GM23338 (cell line): ENCODE measurements at regions not wholly inside any gene's neighbourhood (a gene's known extent, or its start where the extent isn't known, plus 50 kb on each side); places are given as distances from the start of the nearest gene placed in this dataset.

Source experiments
- ATAC-seq: fragments of 200-7000 bp; cut with Tn5 transposase; 3 replicates; pipeline ENCODE4 v1.9.1; 2020
- DNase-seq: peaks from one replicate; pipeline ENCODE4 v3.0.0-alpha.2; 2015; ENCODE audit warnings: low spot score
- H2AFZ ChIP-seq: fragments of 200-600 bp; sonication (generic); 2 replicates; pipeline ENCODE4 v1.8.0; 2016; ENCODE audit warnings: antibody characterized with exemption, mild to moderate bottlenecking, moderate library complexity
- H3F3A ChIP-seq: fragments of 200-600 bp; sonication (generic); replicated peaks from 2 replicates; pipeline ENCODE4 v1.8.0; 2017; ENCODE audit warnings: antibody characterized with exemption, mixed run types, low read depth
- H3K27ac ChIP-seq: fragments of 200-600 bp; sonication (generic); 2 replicates; pipeline ENCODE4 v1.6.1; 2016; ENCODE audit warnings: low read depth
- H3K27me3 ChIP-seq: fragments of 200-600 bp; sonication (generic); 2 replicates; pipeline ENCODE4 v1.8.0; 2016; ENCODE audit warnings: mild to moderate bottlenecking, mixed run types, moderate library complexity; ENCODE audit not compliant: insufficient read depth
- H3K36me3 ChIP-seq: fragments of 200-600 bp; sonication (generic); 2 replicates; pipeline ENCODE4 v1.8.0; 2016; ENCODE audit warnings: mild to moderate bottlenecking; ENCODE audit not compliant: insufficient read depth
- H3K4me1 ChIP-seq: fragments of 200-600 bp; sonication (generic); 2 replicates; pipeline ENCODE4 v1.8.0; 2016; ENCODE audit warnings: mild to moderate bottlenecking, moderate library complexity; ENCODE audit not compliant: insufficient read depth
- H3K4me2 ChIP-seq: fragments of 200-600 bp; sonication (generic); 2 replicates; pipeline ENCODE4 v1.7.1; 2017; ENCODE audit warnings: mixed run types
- H3K4me3 ChIP-seq: fragments of 200-600 bp; sonication (generic); 2 replicates; pipeline ENCODE4 v1.6.1; 2016; ENCODE audit warnings: mixed run types
- H3K79me2 ChIP-seq: fragments of 200-600 bp; sonication (generic); replicated peaks from 2 replicates; pipeline ENCODE4 v1.8.0; 2017; ENCODE audit warnings: mild to moderate bottlenecking; ENCODE audit not compliant: insufficient read depth
- H3K9me2 ChIP-seq: fragments of 200-600 bp; sonication (generic); 2 replicates; pipeline ENCODE4 v1.8.0; 2017; ENCODE audit not compliant: insufficient read depth
- H4K20me1 ChIP-seq: fragments of 200-600 bp; sonication (generic); replicated peaks from 2 replicates; pipeline ENCODE4 v1.8.0; 2017; ENCODE audit warnings: mild to moderate bottlenecking; ENCODE audit not compliant: insufficient read depth
- H3K27ac Mint-ChIP-seq: 2 replicates; pipeline ENCODE4 v1.8.0; 2020; ENCODE audit warnings: inconsistent platforms, mild to moderate bottlenecking, moderate library complexity, mixed read lengths
- H3K27me3 Mint-ChIP-seq: 3 replicates; pipeline ENCODE4 v1.8.0; 2022; ENCODE audit warnings: low read depth, mild to moderate bottlenecking, moderate library complexity, mixed read lengths, inconsistent platforms; ENCODE audit not compliant: insufficient read depth, poor library complexity
- H3K36me3 Mint-ChIP-seq: 3 replicates; pipeline ENCODE4 v1.8.0; 2021; ENCODE audit warnings: low read depth, mild to moderate bottlenecking, inconsistent platforms, moderate library complexity, mixed read lengths
- H3K4me1 Mint-ChIP-seq: 3 replicates; pipeline ENCODE4 v1.8.0; 2020; ENCODE audit warnings: mild to moderate bottlenecking, inconsistent platforms, mixed read lengths
- H3K4me3 Mint-ChIP-seq: 3 replicates; pipeline ENCODE4 v1.8.0; 2021; ENCODE audit warnings: moderate library complexity, mild to moderate bottlenecking, inconsistent platforms, mixed read lengths
- H3K9me3 Mint-ChIP-seq: 3 replicates; pipeline ENCODE4 v1.8.0; 2020; ENCODE audit warnings: moderate library complexity, mild to moderate bottlenecking, inconsistent platforms, mixed read lengths
- CREB1 ChIP-seq: fragments of 250-450 bp; sonication (Bioruptor Pico); IDR thresholded peaks from 2 replicates; pipeline ENCODE4 v1.5.0; 2020; ENCODE audit warnings: low read depth, mild to moderate bottlenecking, moderate library complexity
- CTCF ChIP-seq, 2 experiments: fragments of 200-600 bp in 1 of 2; sonication (generic) in 1 of 2; conservative IDR thresholded peaks; 2 replicates each; pipeline versions ENCODE4 v1.5.1 to v1.6.1; 2016 to 2017; ENCODE audit warnings: antibody characterized with exemption in 2 of 2, low read depth in 2 of 2, mild to moderate bottlenecking in 2 of 2, moderate library complexity in 1 of 2
- ETS1 ChIP-seq: IDR thresholded peaks from 2 replicates; pipeline ENCODE4 v1.6.1; 2016; ENCODE audit warnings: antibody characterized with exemption
- EZH2 ChIP-seq: fragments of 200-600 bp; sonication (generic); IDR thresholded peaks from one replicate; pipeline ENCODE4 v1.8.0; 2017; ENCODE audit warnings: antibody characterized with exemption, mild to moderate bottlenecking, low read depth; ENCODE audit not compliant: unreplicated experiment
- EZH2phosphoT487 ChIP-seq: fragments of 200-600 bp; sonication (generic); IDR thresholded peaks from one replicate; pipeline ENCODE4 v1.8.1; 2018; ENCODE audit warnings: antibody characterized with exemption; ENCODE audit not compliant: unreplicated experiment
- JUNB ChIP-seq: IDR thresholded peaks from one replicate; pipeline ENCODE4 v1.6.1; 2016; ENCODE audit warnings: antibody characterized with exemption; ENCODE audit not compliant: unreplicated experiment
- POLR2AphosphoS5 ChIP-seq: IDR thresholded peaks from 2 replicates; pipeline ENCODE4 v1.6.1; 2016; ENCODE audit warnings: antibody characterized with exemption, low read depth
- REST ChIP-seq: IDR thresholded peaks from one replicate; pipeline ENCODE4 v1.6.1; 2018; ENCODE audit warnings: antibody characterized with exemption; ENCODE audit not compliant: unreplicated experiment
- STAT1 ChIP-seq: IDR thresholded peaks from one replicate; pipeline ENCODE4 v1.6.1; 2016; ENCODE audit warnings: antibody characterized with exemption; ENCODE audit not compliant: unreplicated experiment
- ZNF114 ChIP-seq: fragments of 250-450 bp; sonication (Bioruptor Pico); IDR thresholded peaks from 2 replicates; pipeline ENCODE4 v1.5.0; 2020; ENCODE audit warnings: mild to moderate bottlenecking, moderate library complexity
- ZNF331 ChIP-seq: fragments of 250-450 bp; sonication (Bioruptor Pico); IDR thresholded peaks from 2 replicates; pipeline ENCODE4 v1.5.0; 2020; ENCODE audit warnings: low read depth, mild to moderate bottlenecking, moderate library complexity
- ZNF462 ChIP-seq: fragments of 250-450 bp; sonication (Bioruptor Pico); IDR thresholded peaks from 2 replicates; pipeline ENCODE4 v1.5.0; 2020; ENCODE audit warnings: mild to moderate bottlenecking, moderate library complexity

GRCh38 chr1:101704895-101705294 is 291.8 kb downstream of the OLFM3 start:
- no peaks in the 10 kb centered on the region for H3K9me3 Mint-ChIP-seq
- H3K27ac Mint-ChIP-seq: no peak overlapping the region
- no peak overlapping the region for H3K4me3 Mint-ChIP-seq
- H3K36me3 ChIP-seq: no peaks in the 10 kb centered on the region
- H2AFZ ChIP-seq: no peak overlapping the region
- TF ChIP-seq STAT1 (no peak), ETS1 (no peak), JUNB (no peak), REST (no peak), CTCF (conservative IDR thresholded peaks at IDR 0.05; ENCODE audit: low read depth in 2 of 2) (no peak), ZNF331 (CRISPR knock-in tag) (no peak), ZNF462 (CRISPR knock-in tag) (no peak), CREB1 (CRISPR knock-in tag) (no peak), EZH2 (no peak), POLR2AphosphoS5 (no peak), EZH2phosphoT487 (no peak), ZNF114 (CRISPR knock-in tag) (no peak)
- no peaks in the 10 kb centered on the region; the same call in 1 of the 2 replicates for H3K9me2 ChIP-seq
- H3K27me3 ChIP-seq: no peaks in the 10 kb centered on the region
- H3F3A ChIP-seq: no peaks in the 10 kb centered on the region
- ATAC-seq (peak; percentile 42), DNase-seq (peak; percentile 22)
- no peaks in the 10 kb centered on the region for H4K20me1 ChIP-seq
- peak overlapping the region; percentile 3; the same call in 1 of the 2 replicates for H3K4me2 ChIP-seq
- H3K27ac ChIP-seq: no peak overlapping the region
- no peaks in the 10 kb centered on the region for H3K27me3 Mint-ChIP-seq
- H3K36me3 Mint-ChIP-seq: no peaks in the 10 kb centered on the region
- H3K4me1 ChIP-seq: peaks cover 34% of the 10 kb centered on the region
- H3K4me1 Mint-ChIP-seq: peaks cover 23% of the 10 kb centered on the region
- no peak overlapping the region for H3K4me3 ChIP-seq
- H3K79me2 ChIP-seq: no peaks in the 10 kb centered on the region
